ENCODE measurements at regions not wholly inside any gene's neighbourhood (a gene's known extent, or its start where the extent isn't known, plus 50 kb on each side); places are given as distances from the start of the nearest gene placed in this dataset.

DNA sequence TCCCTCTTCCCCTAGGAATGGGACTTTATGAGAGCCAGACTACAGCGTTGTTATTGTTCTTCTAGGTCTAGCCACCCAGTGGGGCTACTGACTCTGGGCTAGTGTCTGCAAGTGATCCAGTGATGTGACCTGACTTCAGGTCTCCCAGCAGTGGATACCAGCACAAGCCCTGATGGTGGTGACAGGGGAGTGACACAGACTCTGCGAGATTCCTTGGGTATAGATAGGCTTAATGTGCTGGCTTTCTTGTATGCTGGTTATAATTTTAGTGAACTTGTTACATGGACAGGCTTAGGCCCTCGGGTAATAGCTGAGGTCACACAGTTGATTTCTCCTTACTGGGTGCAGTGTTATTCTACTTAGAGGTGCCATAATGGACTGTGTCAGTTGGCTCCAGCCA is 106.9 kb downstream of the TBC1D30 start:
- no peaks in the 10 kb centered on the region for H3K4me1 Mint-ChIP-seq
- no peak overlapping the region for H3K4me3 Mint-ChIP-seq
- H3K27me3 Mint-ChIP-seq: peaks cover 4 to 63% (median 31%) of the 10 kb centered on the region in 5 donors
- H3K27ac Mint-ChIP-seq: peak overlapping the region in 1 of 10 donors; percentile 10
- no peak for ATAC-seq
- POLR2A ChIA-PET: no interaction called here
- DNase-seq: no peak
- H3K36me3 Mint-ChIP-seq: no peaks in the 10 kb centered on the region
- H3K9me3 Mint-ChIP-seq: peaks cover 0 to 3% (median 0%) of the 10 kb centered on the region in 9 donors

DNA sequence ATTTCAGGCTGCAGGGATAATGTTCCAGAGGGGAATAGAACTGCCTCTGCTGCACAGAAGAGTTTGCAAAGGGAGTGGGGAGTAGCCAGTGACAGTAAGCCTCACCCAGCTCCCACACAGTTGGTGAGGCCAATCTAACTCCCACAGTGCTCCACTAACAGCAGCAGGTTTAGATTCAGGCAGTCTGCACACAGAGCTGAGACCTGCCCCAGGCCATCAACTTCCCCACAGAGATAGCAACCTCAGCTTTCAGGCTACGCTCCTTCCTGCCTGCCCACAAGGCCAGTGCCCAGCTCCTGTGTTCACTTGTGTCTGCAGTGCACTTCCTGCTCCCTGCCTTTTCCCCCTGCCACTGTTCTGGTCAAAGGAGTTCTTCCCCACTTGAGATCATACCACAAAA is 107.5 kb downstream of the TBC1D30 start:
- no peak for DNase-seq
- Mint-ChIP-seq H3K9me3 (peaks cover 0 to 3% (median 0%) of the 10 kb centered on the region in 9 donors), H3K4me1 (no peaks in the 10 kb centered on the region), H3K36me3 (no peaks in the 10 kb centered on the region), H3K4me3 (no peak overlapping the region), H3K27ac (no peak overlapping the region), H3K27me3 (peaks cover 2 to 62% (median 31%) of the 10 kb centered on the region in 5 donors)
- POLR2A ChIA-PET: no interaction called here
- ATAC-seq: no peak

DNA sequence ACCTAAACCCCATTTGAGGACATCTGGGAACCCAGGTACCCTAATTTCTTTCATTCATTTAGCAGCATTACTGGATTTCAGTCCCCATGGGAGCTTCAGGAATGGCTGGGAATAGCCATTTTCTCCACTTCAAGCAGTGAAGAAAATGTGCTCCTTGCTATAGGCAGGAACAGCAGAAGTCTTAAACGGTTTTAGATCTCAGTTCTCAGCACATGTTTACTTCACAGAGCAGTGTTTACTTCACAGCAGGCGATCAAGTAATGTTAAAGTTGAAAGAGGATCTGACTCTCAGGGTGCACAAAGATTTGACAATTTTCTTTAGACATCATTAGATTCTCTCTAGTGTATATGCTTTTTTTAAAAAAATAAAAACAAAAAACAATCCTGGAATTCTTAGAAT is 109.3 kb downstream of the TBC1D30 start:
- Mint-ChIP-seq H3K36me3 (no peaks in the 10 kb centered on the region), H3K27me3 (peaks cover 2 to 76% (median 38%) of the 10 kb centered on the region in 5 donors), H3K9me3 (no peaks in the 10 kb centered on the region), H3K4me3 (no peak overlapping the region), H3K27ac (no peak overlapping the region), H3K4me1 (no peaks in the 10 kb centered on the region)
- POLR2A ChIA-PET: no interaction called here
- DNase-seq (no peak), ATAC-seq (no peak)

DNA sequence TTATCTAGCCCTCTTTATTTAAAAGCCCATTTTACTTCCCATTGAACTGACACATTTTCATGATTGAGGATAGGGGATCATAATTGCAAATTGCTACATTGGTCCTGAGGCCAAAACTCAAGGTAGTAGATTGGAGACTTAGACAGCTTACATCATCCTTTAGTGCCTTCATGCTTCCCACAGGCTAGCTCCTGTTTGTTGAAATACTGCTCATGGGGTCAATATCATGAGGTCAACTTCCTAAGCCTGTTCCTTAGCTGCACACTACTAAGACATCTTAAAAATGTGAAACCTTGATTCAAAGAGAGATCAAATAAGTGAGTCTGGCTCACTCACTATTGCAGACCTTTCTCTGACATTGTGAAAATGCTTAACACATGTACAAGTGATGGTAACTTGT is 113.0 kb downstream of the TBC1D30 start:
- no peak overlapping the region for H3K27ac Mint-ChIP-seq
- DNase-seq (no peak), ATAC-seq (no peak)
- POLR2A ChIA-PET: no interaction called here
- no peaks in the 10 kb centered on the region for H3K9me3 Mint-ChIP-seq
- no peaks in the 10 kb centered on the region for H3K4me1 Mint-ChIP-seq
- H3K4me3 Mint-ChIP-seq: no peak overlapping the region
- peaks cover 2 to 59% (median 20%) of the 10 kb centered on the region in 5 donors for H3K27me3 Mint-ChIP-seq
- no peaks in the 10 kb centered on the region for H3K36me3 Mint-ChIP-seq

DNA sequence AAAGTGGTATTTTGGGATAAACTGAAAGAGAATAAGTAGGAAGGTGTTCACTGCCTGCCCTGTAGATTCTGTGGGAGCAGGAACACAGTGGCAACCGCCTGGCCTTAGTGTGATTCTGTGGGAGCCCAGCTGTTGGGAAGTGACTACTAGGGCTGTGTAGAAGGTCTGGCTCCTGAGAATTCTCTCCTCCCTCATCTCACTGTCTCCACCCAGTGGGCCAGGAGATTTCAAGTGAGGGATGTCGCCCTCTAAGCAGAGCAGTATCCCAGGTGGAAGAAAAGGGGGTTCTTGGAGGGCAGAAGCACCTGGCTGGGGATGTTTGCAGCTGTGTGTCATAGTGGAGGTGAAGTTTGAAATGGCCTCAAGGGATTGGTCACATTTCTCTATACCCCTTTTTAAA is 113.7 kb downstream of the TBC1D30 start:
- H3K4me1 Mint-ChIP-seq: no peaks in the 10 kb centered on the region
- peaks cover 2 to 59% (median 14%) of the 10 kb centered on the region in 5 donors for H3K27me3 Mint-ChIP-seq
- no peak for DNase-seq
- POLR2A ChIA-PET: no interaction called here
- no peaks in the 10 kb centered on the region for H3K9me3 Mint-ChIP-seq
- H3K4me3 Mint-ChIP-seq: no peak overlapping the region
- no peaks in the 10 kb centered on the region for H3K36me3 Mint-ChIP-seq
- ATAC-seq: no peak
- H3K27ac Mint-ChIP-seq: no peak overlapping the region

DNA sequence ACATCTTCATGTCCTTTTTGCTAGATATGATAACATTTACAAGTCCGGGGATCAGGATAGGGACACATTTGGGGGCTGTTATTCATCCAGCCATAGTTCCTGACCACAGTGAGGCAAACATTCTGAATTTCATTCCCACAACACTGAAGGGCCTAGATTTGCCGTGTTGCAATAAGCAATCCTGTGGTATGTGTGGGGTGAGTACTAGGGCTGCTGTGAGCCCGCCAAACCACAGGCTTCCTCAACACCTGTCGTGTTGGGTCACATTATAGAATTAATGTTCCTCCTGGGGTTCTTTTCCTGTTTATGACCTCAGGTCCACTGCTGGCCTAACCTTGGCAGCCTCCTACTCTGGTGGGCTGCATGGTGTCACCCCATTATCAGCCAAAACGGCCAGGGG is 119.2 kb downstream of the TBC1D30 start:
- no peak for ATAC-seq

DNA sequence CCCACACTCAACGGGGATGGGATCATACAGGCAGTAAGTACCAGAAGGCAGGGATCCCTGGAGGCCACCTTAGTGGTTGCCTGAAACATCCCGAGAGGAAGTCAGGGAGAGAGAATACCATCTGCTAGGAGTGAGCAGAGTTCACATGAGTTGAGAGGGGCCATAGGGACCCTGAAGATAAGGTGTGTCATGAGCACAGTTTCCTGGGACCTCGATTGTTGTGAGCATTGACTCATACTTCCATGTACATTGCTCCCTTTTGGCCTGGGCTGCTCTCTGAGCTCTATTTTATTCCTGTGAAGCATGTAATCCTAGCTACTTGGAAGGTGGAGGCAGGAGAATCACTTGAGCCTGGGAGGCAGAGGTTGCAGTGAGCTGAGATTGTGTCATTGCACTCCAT is 120.5 kb downstream of the TBC1D30 start:
- Mint-ChIP-seq H3K9me3 (peaks cover 0 to 2% (median 0%) of the 10 kb centered on the region in 9 donors), H3K4me3 (no peak overlapping the region), H3K27me3 (peaks cover 0 to 33% (median 9%) of the 10 kb centered on the region in 5 donors), H3K27ac (no peak overlapping the region), H3K36me3 (no peaks in the 10 kb centered on the region), H3K4me1 (peaks cover 0 to 1% (median 0%) of the 10 kb centered on the region in 4 donors)
- no peak for ATAC-seq
- POLR2A ChIA-PET: no interaction called here
- no peak for DNase-seq

More for the DNA sequence above, 119.2 kb downstream of the TBC1D30 start:
- Mint-ChIP-seq H3K27me3 (peaks cover 2 to 37% (median 7%) of the 10 kb centered on the region in 5 donors), H3K4me1 (peaks cover 0 to 1% (median 0%) of the 10 kb centered on the region in 4 donors), H3K36me3 (no peaks in the 10 kb centered on the region), H3K4me3 (no peak overlapping the region), H3K27ac (no peak overlapping the region), H3K9me3 (no peaks in the 10 kb centered on the region)
- no peak for DNase-seq
- POLR2A ChIA-PET: no interaction called here

DNA sequence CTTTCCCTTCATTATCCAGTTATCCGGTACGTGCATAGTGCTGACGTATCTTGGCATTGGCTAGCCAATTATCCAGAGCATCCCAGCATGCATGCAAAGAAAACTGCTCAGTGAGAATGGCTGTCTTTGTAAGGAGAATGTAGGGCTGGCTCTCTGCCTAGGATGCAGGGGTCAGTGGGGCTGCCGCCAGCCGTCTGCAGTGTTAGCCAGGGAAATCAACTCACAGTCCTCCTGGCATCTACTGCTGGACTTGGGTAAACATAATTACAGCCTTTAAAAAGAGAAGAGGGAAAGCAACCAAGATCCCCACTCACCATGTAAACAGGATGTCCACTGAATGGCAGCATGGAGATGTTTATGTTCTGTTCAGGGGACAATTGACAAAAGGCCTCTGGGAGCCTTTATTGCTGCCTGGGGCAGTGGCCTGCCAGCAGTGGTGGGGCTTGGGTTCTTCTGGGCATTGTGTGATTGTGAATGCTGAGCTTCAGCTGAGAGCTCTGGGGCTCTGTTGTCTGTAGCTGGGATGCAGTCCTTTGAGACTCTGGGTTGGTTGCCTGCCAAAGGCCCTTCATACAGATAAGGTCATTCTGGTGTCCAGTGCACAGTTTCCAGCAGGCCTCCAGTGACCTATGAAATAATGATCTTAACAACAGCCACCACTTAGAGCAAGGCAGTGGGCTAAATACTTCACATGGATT is 121.8 kb downstream of the TBC1D30 start:
- POLR2A ChIA-PET: no interaction called here
- ATAC-seq (no peak), DNase-seq (no peak)
- peaks cover 0 to 1% (median 0%) of the 10 kb centered on the region in 4 donors for H3K4me1 Mint-ChIP-seq
- H3K9me3 Mint-ChIP-seq: peaks cover 0 to 2% (median 0%) of the 10 kb centered on the region in 9 donors
- H3K27ac Mint-ChIP-seq: no peak overlapping the region
- H3K4me3 Mint-ChIP-seq: no peak overlapping the region
- peaks cover 5 to 41% (median 15%) of the 10 kb centered on the region in 5 donors for H3K27me3 Mint-ChIP-seq
- no peaks in the 10 kb centered on the region for H3K36me3 Mint-ChIP-seq

DNA sequence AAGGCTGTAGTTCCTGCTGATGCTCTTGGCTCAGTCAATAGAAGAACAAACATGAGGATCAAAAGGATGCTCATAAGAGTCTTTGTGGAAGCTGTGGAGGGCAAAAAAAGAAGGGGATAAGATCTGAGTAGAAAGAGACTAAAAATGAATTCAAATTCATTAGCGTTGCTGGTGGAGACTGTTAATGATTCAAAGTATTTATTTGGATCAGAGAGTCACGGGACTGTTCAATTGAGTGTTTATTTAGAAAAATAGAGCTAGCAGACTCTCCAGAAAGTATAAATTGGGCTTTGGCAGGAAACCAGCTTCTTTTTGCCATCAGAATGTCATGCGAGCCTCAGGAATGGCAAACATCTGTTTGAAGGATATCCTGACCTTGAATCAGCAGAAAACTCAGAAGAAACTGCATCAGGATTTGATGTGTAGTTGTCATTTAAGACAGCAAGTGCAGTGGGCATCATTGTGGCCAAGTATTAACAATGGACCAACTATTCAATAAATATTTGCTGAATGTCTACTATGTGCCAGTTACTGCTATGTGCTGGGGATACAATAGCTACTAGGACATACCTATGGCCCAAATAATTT is 126.4 kb downstream of the TBC1D30 start:
- POLR2A ChIA-PET: no interaction called here
- Mint-ChIP-seq H3K9me3 (peaks cover 0 to 2% (median 0%) of the 10 kb centered on the region in 9 donors), H3K27ac (no peak overlapping the region), H3K36me3 (no peaks in the 10 kb centered on the region), H3K4me3 (no peak overlapping the region), H3K4me1 (no peaks in the 10 kb centered on the region), H3K27me3 (peaks cover 9 to 53% (median 17%) of the 10 kb centered on the region in 5 donors)
- DNase-seq (no peak), ATAC-seq (no peak)

DNA sequence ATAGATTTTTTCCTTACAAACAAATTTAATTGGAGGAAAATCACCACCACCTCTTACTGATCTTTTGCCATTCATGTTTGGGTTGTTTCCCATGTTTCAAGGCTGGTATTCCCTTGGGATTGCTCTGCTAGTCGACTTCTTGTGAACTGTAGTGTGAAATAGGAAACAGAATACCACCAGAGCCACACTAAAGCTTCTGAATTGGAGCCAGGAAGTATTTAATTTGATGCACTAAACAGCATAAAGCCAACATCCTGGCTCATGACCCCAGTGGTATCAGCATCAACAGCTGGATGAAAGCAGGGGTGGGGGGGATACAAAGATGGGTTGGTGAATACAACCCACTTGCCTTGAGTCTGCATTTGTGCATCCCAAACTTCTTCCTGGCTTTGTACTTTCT is 127.5 kb downstream of the TBC1D30 start:
- DNase-seq: no peak
- Mint-ChIP-seq H3K27me3 (peaks cover 12 to 62% (median 17%) of the 10 kb centered on the region in 5 donors), H3K4me1 (no peaks in the 10 kb centered on the region), H3K36me3 (no peaks in the 10 kb centered on the region), H3K27ac (no peak overlapping the region), H3K9me3 (peaks cover 0 to 2% (median 0%) of the 10 kb centered on the region in 9 donors), H3K4me3 (no peak overlapping the region)
- POLR2A ChIA-PET: no interaction called here
- ATAC-seq: no peak

DNA sequence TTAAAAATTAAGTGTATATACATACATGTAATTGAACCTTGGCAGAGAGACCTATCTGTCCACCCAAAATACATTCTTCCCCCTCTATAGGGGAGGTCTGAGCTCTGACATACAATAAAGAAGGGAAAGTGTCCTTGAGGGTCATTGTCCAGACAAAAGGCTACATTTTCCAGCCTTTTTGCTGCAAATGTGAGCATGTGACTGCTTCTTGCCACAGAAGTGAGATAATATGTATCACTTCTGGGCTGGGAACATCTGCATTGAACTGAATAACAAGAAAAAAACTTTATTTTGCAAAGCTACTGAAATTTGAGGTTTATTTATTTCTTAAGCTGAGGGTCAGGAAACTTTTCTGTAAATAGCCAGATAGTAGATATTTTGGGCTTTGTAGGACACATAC is 131.3 kb downstream of the TBC1D30 start:
- H3K27me3 Mint-ChIP-seq: peaks cover 5 to 54% (median 16%) of the 10 kb centered on the region in 5 donors
- POLR2A ChIA-PET: no interaction called here
- no peak overlapping the region for H3K4me3 Mint-ChIP-seq
- H3K4me1 Mint-ChIP-seq: no peaks in the 10 kb centered on the region
- H3K36me3 Mint-ChIP-seq: no peaks in the 10 kb centered on the region
- DNase-seq (no peak), ATAC-seq (no peak)
- no peaks in the 10 kb centered on the region for H3K9me3 Mint-ChIP-seq
- H3K27ac Mint-ChIP-seq: no peak overlapping the region

DNA sequence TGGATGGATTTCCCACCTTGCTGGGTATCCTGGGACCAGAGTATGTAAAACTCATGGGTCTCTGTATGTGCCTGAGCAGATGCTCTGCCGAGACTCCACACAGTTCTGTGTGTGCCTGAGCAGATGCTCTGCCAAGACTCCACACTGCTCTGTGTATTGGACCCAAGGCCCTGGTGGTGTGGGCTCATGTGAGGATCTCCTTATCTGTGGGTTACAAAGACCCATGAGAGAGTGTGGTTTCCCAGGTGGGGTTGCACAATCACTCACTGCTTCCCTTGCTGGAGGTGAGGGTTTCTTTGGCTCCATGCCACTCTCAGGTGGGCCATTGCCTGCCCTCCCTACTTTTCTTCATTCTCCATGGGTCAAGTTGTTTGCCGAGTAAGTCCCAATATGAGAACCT is 141.5 kb downstream of the TBC1D30 start:
- H3K27me3 Mint-ChIP-seq: peaks cover 33 to 50% (median 45%) of the 10 kb centered on the region in 5 donors

DNA sequence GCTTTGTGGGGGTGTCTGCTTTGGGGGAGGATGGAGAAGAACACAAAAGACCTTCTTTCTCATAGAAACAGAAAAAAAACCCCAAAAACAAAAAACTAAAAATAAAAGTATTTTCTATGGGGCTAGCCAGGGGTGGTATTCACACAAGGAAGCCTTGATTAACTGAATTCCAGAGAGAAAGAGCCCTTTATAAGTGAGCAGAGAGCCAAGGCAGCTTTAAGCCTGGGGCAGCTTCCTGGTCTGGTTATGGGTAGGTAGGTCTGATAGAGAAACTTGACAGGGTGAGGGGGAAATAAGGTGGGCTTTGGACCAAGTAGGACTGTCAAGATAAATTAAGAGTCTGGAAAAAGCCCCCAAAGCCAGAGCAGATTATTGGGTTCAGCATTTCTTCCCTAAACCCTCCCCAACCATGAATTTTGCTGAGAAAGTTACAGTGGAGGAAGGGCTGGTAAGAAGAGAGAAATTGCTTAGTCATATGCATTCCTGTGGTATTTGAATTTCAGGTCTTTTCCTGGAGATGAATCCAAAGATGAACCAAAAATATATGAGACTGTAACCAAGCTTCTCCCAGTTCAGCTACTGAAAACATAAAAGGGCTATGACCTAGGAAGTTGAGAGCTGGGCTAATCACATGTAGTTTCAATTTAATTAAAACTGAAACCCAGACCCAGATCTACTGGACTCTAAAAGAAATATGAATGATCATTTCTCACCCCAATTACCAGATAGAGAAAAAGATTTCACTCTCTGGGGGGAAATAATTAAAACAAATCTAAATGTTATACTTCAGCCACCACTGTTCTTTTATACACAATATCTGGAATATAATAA is 144.8 kb downstream of the TBC1D30 start:
- ATAC-seq: no peak
- H3K36me3 Mint-ChIP-seq: peaks cover 0 to 15% (median 0%) of the 10 kb centered on the region in 3 donors
- POLR2A ChIA-PET: no interaction called here
- DNase-seq: no peak
- H3K4me3 Mint-ChIP-seq: no peak overlapping the region
- no peaks in the 10 kb centered on the region for H3K4me1 Mint-ChIP-seq
- peaks cover 21 to 34% (median 30%) of the 10 kb centered on the region in 5 donors for H3K27me3 Mint-ChIP-seq
- no peak overlapping the region for H3K27ac Mint-ChIP-seq
- peaks cover 0 to 8% (median 3%) of the 10 kb centered on the region in 9 donors for H3K9me3 Mint-ChIP-seq

More for the DNA sequence above, 141.5 kb downstream of the TBC1D30 start:
- POLR2A ChIA-PET: no interaction called here
- H3K4me1 Mint-ChIP-seq: no peaks in the 10 kb centered on the region
- H3K9me3 Mint-ChIP-seq: peaks cover 0 to 17% (median 7%) of the 10 kb centered on the region in 9 donors
- peaks cover 0 to 21% (median 0%) of the 10 kb centered on the region in 3 donors for H3K36me3 Mint-ChIP-seq
- no peak for ATAC-seq
- DNase-seq: no peak
- no peak overlapping the region for H3K4me3 Mint-ChIP-seq
- no peak overlapping the region for H3K27ac Mint-ChIP-seq
